HepG2 (cell line): ENCODE measurements at regions not wholly inside any gene's neighbourhood (a gene's known extent, or its start where the extent isn't known, plus 50 kb on each side); places are given as distances from the start of the nearest gene placed in this dataset.

Source experiments
- ATAC-seq: fragments of 200-7000 bp; cut with Tn5 transposase; 3 replicates; pipeline ENCODE4 v1.9.1; 2020; ENCODE audit warnings: mild to moderate bottlenecking, moderate library complexity
- BruUV-seq: library from RNA; stranded (reverse); fragments of 400-500 nt; replicated peaks from 2 replicates; lab custom pipeline; 2021; lab: Mats Ljungman, UMichigan
- CTCF ChIA-PET: fragments of 300-600 bp; formaldehyde crosslinking; extraction: SDS; loops from one replicate; lab custom pipeline; 2021; ENCODE audit warnings: low total read pairs, inconsistent platforms, low intra/inter-chr PET ratio; lab: Yijun Ruan, JAX
- POLR2A ChIA-PET: fragments of 350-600 bp; sonication (Branson Sonifier 250); formaldehyde crosslinking; loops from one replicate; lab custom pipeline; 2020; ENCODE audit warnings: antibody characterized with exemption, inconsistent platforms; lab: Yijun Ruan, JAX
- DNase-seq: peaks from one replicate; pipeline ENCODE4 v3.0.0-alpha.2; 2015; ENCODE audit warnings: low spot score
- FAIRE-seq: peaks from 3 replicates; lab custom pipeline; 2011; peaks lifted over from hg19 to GRCh38; lab: Jason Lieb, UNC
- H2AFZ ChIP-seq: one replicate; pipeline ENCODE4 v1.6.1; 2011; ENCODE audit warnings: low read length, inconsistent platforms
- H3K27ac ChIP-seq: fragments of 300-600 bp; 3 replicates; pipeline ENCODE4 v1.8.0; 2011; ENCODE audit warnings: mixed run types, mild to moderate bottlenecking, mixed read lengths, low read length, inconsistent platforms; ENCODE audit not compliant: insufficient read depth; ENCODE audit errors: extremely low read length
- H3K27me3 ChIP-seq, 2 experiments: fragments of 200-600 bp in 1 of 2; 2 replicates in 1 of 2; 3 replicates in 1 of 2; pipeline versions ENCODE4 v1.6.0 to v1.8.0; 2011; ENCODE audit warnings: low read length in 2 of 2, mild to moderate bottlenecking in 2 of 2, moderate library complexity in 2 of 2, inconsistent platforms in 1 of 2; ENCODE audit not compliant: insufficient read depth in 2 of 2, control insufficient read depth in 1 of 2
- H3K36me3 ChIP-seq, 2 experiments: fragments of 200-600 bp in 1 of 2; replicated peaks in 1 of 2; 2 replicates in 1 of 2; 3 replicates in 1 of 2; pipeline versions ENCODE4 v1.5.1 to v1.8.0; 2011; ENCODE audit warnings: low read length in 2 of 2, inconsistent platforms in 1 of 2; ENCODE audit not compliant: insufficient read depth in 2 of 2, control insufficient read depth in 1 of 2
- H3K4me1 ChIP-seq: 2 replicates; pipeline ENCODE4 v1.5.1; 2012; ENCODE audit warnings: low read length, inconsistent platforms; ENCODE audit not compliant: insufficient read depth
- H3K4me2 ChIP-seq: 2 replicates; pipeline ENCODE4 v1.6.0; 2011; ENCODE audit warnings: low read depth, low read length, inconsistent platforms
- H3K4me3 ChIP-seq, 3 experiments: fragments of 200-600 bp in 1 of 3; sonication (generic), shearing (Covaris generic) in 1 of 3; replicated peaks in 1 of 3; 2 replicates each; pipeline ENCODE4 v1.5.1; 2011 to 2016; ENCODE audit warnings: low read length in 3 of 3, inconsistent platforms in 2 of 3, low read depth in 2 of 3, mild to moderate bottlenecking in 2 of 3, control low read depth in 1 of 3, mixed read lengths in 1 of 3; ENCODE audit not compliant: insufficient read depth in 1 of 3
- H3K79me2 ChIP-seq: one replicate; pipeline ENCODE4 v1.6.1; 2011; ENCODE audit warnings: low read length, inconsistent platforms; ENCODE audit not compliant: insufficient read depth
- H3K9ac ChIP-seq: 2 replicates; pipeline ENCODE4 v1.6.0; 2011; ENCODE audit warnings: mild to moderate bottlenecking, low read depth, low read length, inconsistent platforms; ENCODE audit not compliant: insufficient read depth
- H3K9me3 ChIP-seq: 2 replicates; pipeline ENCODE4 v1.5.1; 2012; ENCODE audit warnings: mild to moderate bottlenecking, low read length
- H4K20me1 ChIP-seq: 2 replicates; pipeline ENCODE4 v1.6.0; 2011; ENCODE audit warnings: inconsistent platforms, mild to moderate bottlenecking, low read length, moderate library complexity; ENCODE audit not compliant: insufficient read depth
- AGO1 ChIP-seq: fragments of 200-400 bp; formaldehyde crosslinking; IDR thresholded peaks from 2 replicates; pipeline ENCODE4 v1.6.1; 2017; ENCODE audit warnings: mild to moderate bottlenecking, low read depth, low read length, moderate library complexity; ENCODE audit not compliant: poor library complexity, severe bottlenecking
- IKZF1 ChIP-seq: fragments of 450-650 bp; IDR thresholded peaks from 2 replicates; pipeline ENCODE4 v1.7.1; 2016
- KDM4B ChIP-seq: sonication (generic); formaldehyde crosslinking; IDR thresholded peaks from 2 replicates; pipeline ENCODE4 v1.4.0; 2020; ENCODE audit warnings: missing genetic modification reagents
- NFKBIZ ChIP-seq: IDR thresholded peaks from 2 replicates; pipeline ENCODE4 v1.6.1; 2018; ENCODE audit warnings: missing genetic modification reagents, missing compliant biosample characterization
- NFYB ChIP-seq: sonication (generic); formaldehyde crosslinking; IDR thresholded peaks from 2 replicates; pipeline ENCODE4 v1.4.0; 2020; ENCODE audit warnings: missing genetic modification reagents
- SRY ChIP-seq: sonication (generic); formaldehyde crosslinking; IDR thresholded peaks from 2 replicates; pipeline ENCODE4 v1.8.0; 2022; ENCODE audit warnings: mild to moderate bottlenecking, missing genetic modification reagents
- TCF12 ChIP-seq, 2 experiments: fragments of 450-650 bp in 1 of 2; sonication (generic) in 1 of 2; formaldehyde crosslinking in 1 of 2; IDR thresholded peaks; 2 replicates each; pipeline versions ENCODE4 v1.6.1 to v1.8.0; 2017 to 2022; ENCODE audit warnings: antibody characterized with exemption in 1 of 2, mild to moderate bottlenecking in 1 of 2, missing genetic modification reagents in 1 of 2, moderate library complexity in 1 of 2
- ZNF451 ChIP-seq: sonication (generic); formaldehyde crosslinking; IDR thresholded peaks from 2 replicates; pipeline ENCODE4 v1.5.0; 2020; ENCODE audit warnings: mild to moderate bottlenecking, missing genetic modification reagents
- ZNF761 ChIP-seq: sonication (generic); formaldehyde crosslinking; conservative IDR thresholded peaks from 2 replicates; pipeline ENCODE4 v1.4.0; 2020; ENCODE audit warnings: mild to moderate bottlenecking, missing genetic modification reagents
- WGBS: methylation state at CpG from one replicate; pipeline ENCODE4 v1.1.6; 2017; ENCODE audit warnings: low lambda C conversion rate; 5-methylcytosine and 5-hydroxymethylcytosine counted together
- in situ Hi-C: cut with HindIII; loops from 2 replicates; pipeline ENCODE4 v1.10.0; 2017; ENCODE audit warnings: low pct_unique_long_range_greater_than_20kb; ENCODE audit not compliant: extremely low pct_ligation_motif_present
- intact Hi-C: fragments of 100-400 bp; cut with micrococcal nuclease; formaldehyde crosslinking; loops from one replicate; pipeline ENCODE4 v1.10.0; 2022; ENCODE audit not compliant: unreplicated experiment
- TF ChIP-seq, protein P1 (sequence below), 2 experiments: sonication (generic) in 1 of 2; formaldehyde crosslinking in 1 of 2; IDR thresholded peaks; 2 replicates each; pipeline versions ENCODE4 v1.5.1 to v1.6.1; 2011 to 2020; ENCODE audit warnings: borderline replicate concordance in 1 of 2, low read depth in 1 of 2, low read length in 1 of 2, mild to moderate bottlenecking in 1 of 2, missing genetic modification reagents in 1 of 2, moderate library complexity in 1 of 2
- TF ChIP-seq, protein P2 (sequence below): sonication (generic); formaldehyde crosslinking; IDR thresholded peaks from 2 replicates; pipeline ENCODE4 v1.5.1; 2020; ENCODE audit warnings: mild to moderate bottlenecking, missing genetic modification reagents, moderate library complexity
- TF ChIP-seq, protein P3 (sequence below): IDR thresholded peaks from 2 replicates; pipeline ENCODE4 v1.6.1; 2012; ENCODE audit warnings: low read depth, low read length, improper control_type of control experiment
- TF ChIP-seq, protein P4 (sequence below), 2 experiments: fragments of 450-650 bp in 1 of 2; sonication (generic) in 1 of 2; formaldehyde crosslinking; IDR thresholded peaks; 2 replicates each; pipeline versions ENCODE4 v1.5.0 to v1.8.0; 2020 to 2022; ENCODE audit warnings: mild to moderate bottlenecking in 1 of 2, missing genetic modification reagents in 1 of 2
- TF ChIP-seq, protein P5 (sequence below): sonication (generic); formaldehyde crosslinking; IDR thresholded peaks from 2 replicates; pipeline ENCODE4 v1.4.0; 2020; ENCODE audit warnings: missing genetic modification reagents, low read depth, mild to moderate bottlenecking, borderline replicate concordance

DNA sequence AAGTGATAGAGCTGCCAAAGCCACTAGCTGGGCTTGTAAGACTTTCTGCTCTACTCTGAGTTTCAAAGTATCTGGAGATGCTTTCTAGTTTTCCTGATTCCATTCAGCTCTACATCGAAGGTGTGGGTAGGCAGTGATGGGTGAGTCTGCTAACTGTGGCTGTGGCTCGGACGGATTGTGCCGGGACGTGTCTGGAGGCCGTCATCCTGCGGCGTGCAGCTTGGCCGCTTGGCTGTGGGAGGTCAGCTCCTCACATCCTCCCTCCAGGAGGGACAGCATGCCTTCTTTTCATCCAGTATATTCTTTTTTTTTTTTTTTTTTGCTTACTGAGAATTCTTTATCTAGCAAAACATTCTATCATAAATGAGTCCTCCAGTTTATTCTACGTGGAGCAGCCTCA is 77.9 kb upstream of the AADAT start:
- Histone ChIP-seq H3K9ac (no peak overlapping the region), H3K27me3 (0 out of 5 replicates have a peak, but pooled peaks cover 0 to 3% of the 10 kb centered on the region in 2 experiments), H3K27ac (no peak overlapping the region), H3K79me2 (no peaks in the 10 kb centered on the region), H3K4me1 (no peaks in the 10 kb centered on the region), H3K9me3 (no peaks in the 10 kb centered on the region), H3K4me3 (no peak overlapping the region), H2AFZ (no peak overlapping the region), H4K20me1 (no peaks in the 10 kb centered on the region), H3K4me2 (no peak overlapping the region), H3K36me3 (no peaks in the 10 kb centered on the region)
- CTCF ChIA-PET: no interaction called here
- BruUV-seq: no TSS peak
- DNase-seq (no peak), ATAC-seq (no peak), FAIRE-seq (no peak)
- whole genome bisulfite sequencing: 52% methylated on average over 6 of the region's 10 CpGs
- in situ Hi-C loops: no loop called here
- intact Hi-C loops: no loop called here
- POLR2A ChIA-PET: no interaction called here
- TF ChIP-seq, protein P1, sequence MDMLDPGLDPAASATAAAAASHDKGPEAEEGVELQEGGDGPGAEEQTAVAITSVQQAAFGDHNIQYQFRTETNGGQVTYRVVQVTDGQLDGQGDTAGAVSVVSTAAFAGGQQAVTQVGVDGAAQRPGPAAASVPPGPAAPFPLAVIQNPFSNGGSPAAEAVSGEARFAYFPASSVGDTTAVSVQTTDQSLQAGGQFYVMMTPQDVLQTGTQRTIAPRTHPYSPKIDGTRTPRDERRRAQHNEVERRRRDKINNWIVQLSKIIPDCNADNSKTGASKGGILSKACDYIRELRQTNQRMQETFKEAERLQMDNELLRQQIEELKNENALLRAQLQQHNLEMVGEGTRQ (IDR thresholded peaks at IDR 0.05; ENCODE audit: low read depth, low read length): no peak
- TF ChIP-seq, protein P1 (CRISPR knock-in tag; IDR thresholded peaks at IDR 0.05; ENCODE audit: borderline replicate concordance): no peak
- TF ChIP-seq ZNF761: no peak
- TF ChIP-seq NFYB: no peak
- TF ChIP-seq KDM4B: no peak
- no peak for TF ChIP-seq NFKBIZ
- TF ChIP-seq, protein P2, sequence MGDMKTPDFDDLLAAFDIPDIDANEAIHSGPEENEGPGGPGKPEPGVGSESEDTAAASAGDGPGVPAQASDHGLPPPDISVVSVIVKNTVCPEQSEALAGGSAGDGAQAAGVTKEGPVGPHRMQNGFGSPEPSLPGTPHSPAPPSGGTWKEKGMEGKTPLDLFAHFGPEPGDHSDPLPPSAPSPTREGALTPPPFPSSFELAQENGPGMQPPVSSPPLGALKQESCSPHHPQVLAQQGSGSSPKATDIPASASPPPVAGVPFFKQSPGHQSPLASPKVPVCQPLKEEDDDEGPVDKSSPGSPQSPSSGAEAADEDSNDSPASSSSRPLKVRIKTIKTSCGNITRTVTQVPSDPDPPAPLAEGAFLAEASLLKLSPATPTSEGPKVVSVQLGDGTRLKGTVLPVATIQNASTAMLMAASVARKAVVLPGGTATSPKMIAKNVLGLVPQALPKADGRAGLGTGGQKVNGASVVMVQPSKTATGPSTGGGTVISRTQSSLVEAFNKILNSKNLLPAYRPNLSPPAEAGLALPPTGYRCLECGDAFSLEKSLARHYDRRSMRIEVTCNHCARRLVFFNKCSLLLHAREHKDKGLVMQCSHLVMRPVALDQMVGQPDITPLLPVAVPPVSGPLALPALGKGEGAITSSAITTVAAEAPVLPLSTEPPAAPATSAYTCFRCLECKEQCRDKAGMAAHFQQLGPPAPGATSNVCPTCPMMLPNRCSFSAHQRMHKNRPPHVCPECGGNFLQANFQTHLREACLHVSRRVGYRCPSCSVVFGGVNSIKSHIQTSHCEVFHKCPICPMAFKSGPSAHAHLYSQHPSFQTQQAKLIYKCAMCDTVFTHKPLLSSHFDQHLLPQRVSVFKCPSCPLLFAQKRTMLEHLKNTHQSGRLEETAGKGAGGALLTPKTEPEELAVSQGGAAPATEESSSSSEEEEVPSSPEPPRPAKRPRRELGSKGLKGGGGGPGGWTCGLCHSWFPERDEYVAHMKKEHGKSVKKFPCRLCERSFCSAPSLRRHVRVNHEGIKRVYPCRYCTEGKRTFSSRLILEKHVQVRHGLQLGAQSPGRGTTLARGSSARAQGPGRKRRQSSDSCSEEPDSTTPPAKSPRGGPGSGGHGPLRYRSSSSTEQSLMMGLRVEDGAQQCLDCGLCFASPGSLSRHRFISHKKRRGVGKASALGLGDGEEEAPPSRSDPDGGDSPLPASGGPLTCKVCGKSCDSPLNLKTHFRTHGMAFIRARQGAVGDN (CRISPR knock-in tag): no peak
- TF ChIP-seq, protein P3, sequence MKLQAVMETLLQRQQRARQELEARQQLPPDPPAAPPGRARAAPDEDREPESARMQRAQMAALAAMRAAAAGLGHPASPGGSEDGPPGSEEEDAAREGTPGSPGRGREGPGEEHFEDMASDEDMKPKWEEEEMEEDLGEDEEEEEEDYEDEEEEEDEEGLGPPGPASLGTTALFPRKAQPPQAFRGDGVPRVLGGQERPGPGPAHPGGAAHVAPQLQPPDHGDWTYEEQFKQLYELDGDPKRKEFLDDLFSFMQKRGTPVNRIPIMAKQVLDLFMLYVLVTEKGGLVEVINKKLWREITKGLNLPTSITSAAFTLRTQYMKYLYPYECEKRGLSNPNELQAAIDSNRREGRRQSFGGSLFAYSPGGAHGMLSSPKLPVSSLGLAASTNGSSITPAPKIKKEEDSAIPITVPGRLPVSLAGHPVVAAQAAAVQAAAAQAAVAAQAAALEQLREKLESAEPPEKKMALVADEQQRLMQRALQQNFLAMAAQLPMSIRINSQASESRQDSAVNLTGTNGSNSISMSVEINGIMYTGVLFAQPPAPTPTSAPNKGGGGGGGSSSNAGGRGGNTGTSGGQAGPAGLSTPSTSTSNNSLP: no peak
- no peak for TF ChIP-seq AGO1
- TF ChIP-seq IKZF1: no peak
- TF ChIP-seq, protein P4, sequence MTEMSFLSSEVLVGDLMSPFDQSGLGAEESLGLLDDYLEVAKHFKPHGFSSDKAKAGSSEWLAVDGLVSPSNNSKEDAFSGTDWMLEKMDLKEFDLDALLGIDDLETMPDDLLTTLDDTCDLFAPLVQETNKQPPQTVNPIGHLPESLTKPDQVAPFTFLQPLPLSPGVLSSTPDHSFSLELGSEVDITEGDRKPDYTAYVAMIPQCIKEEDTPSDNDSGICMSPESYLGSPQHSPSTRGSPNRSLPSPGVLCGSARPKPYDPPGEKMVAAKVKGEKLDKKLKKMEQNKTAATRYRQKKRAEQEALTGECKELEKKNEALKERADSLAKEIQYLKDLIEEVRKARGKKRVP (CRISPR knock-in tag; IDR thresholded peaks at IDR 0.05): no peak
- no peak for TF ChIP-seq TCF12 (IDR thresholded peaks at IDR 0.05)
- TF ChIP-seq TCF12 (CRISPR knock-in tag; IDR thresholded peaks at IDR 0.05): no peak
- no peak for TF ChIP-seq SRY
- no peak for TF ChIP-seq ZNF451
- TF ChIP-seq, protein P5, sequence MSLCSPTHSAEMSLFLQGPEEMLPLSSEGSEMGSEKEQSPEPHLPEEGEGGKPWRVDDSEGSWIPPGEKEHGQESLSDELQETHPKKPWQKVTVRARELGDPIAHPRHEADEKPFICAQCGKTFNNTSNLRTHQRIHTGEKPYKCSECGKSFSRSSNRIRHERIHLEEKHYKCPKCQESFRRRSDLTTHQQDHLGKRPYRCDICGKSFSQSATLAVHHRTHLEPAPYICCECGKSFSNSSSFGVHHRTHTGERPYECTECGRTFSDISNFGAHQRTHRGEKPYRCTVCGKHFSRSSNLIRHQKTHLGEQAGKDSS: no peak
